IPS-NIHi11 (cell line): ENCODE measurements at regions not wholly inside any gene's neighbourhood (a gene's known extent, or its start where the extent isn't known, plus 50 kb on each side); places are given as distances from the start of the nearest gene placed in this dataset.
"Not testable (repeated sequence)": the region's sequence is repeated elsewhere in the genome, so short reads cannot be mapped to it uniquely, and the experiment has no call there.

Experiments used
- DNase-seq: peaks from one replicate; pipeline ENCODE4 v3.0.0; 2012; ENCODE audit warnings: mixed read lengths, low spot score

GRCh38 chr1:157288996-157289395 is 150.8 kb upstream of the ETV3 start:
- no peak for DNase-seq

- no peak for DNase-seq
Observed at GRCh38 chr1:157288492-157288891, 150.3 kb upstream of the ETV3 start.

GRCh38 chr1:157288006-157288405 is 149.8 kb upstream of the ETV3 start:
- no peak for DNase-seq

GRCh38 chr1:157287462-157287861 is 149.3 kb upstream of the ETV3 start:
- no peak for DNase-seq

GRCh38 chr1:157286646-157287420 is 148.6 kb upstream of the ETV3 start:
- DNase-seq: no peak

GRCh38 chr1:157286096-157286495 is 147.9 kb upstream of the ETV3 start:
- DNase-seq: no peak

GRCh38 chr1:157284451-157284850 is 146.3 kb upstream of the ETV3 start:
- DNase-seq: no peak

- no peak for DNase-seq
Observed at GRCh38 chr1:157279802-157280140, 141.6 kb upstream of the ETV3 start.

- no peak for DNase-seq
Observed at GRCh38 chr1:157279138-157279801, 141.1 kb upstream of the ETV3 start.

GRCh38 chr1:157278383-157279137 is 140.4 kb upstream of the ETV3 start:
- no peak for DNase-seq

GRCh38 chr1:157277913-157278312 is 139.7 kb upstream of the ETV3 start:
- no peak for DNase-seq

GRCh38 chr1:157277281-157277680 is 139.1 kb upstream of the ETV3 start:
- no peak for DNase-seq

- DNase-seq: no peak
Observed at GRCh38 chr1:157274698-157275534, 136.7 kb upstream of the ETV3 start.

GRCh38 chr1:157272729-157273524 is 134.7 kb upstream of the ETV3 start:
- DNase-seq: no peak

GRCh38 chr1:157272264-157272663 is 134.1 kb upstream of the ETV3 start:
- no peak for DNase-seq

- no peak for DNase-seq
Observed at GRCh38 chr1:157270705-157271274, 132.6 kb upstream of the ETV3 start.

- no peak for DNase-seq
Observed at GRCh38 chr1:157269656-157270375, 131.6 kb upstream of the ETV3 start.

- no peak for DNase-seq
Observed at GRCh38 chr1:157262891-157263290, 124.7 kb upstream of the ETV3 start.

GRCh38 chr1:157262422-157262821 is 124.2 kb upstream of the ETV3 start:
- no peak for DNase-seq

GRCh38 chr1:157255891-157256290 is 117.7 kb upstream of the ETV3 start:
- DNase-seq: not testable (repeated sequence)
